ENCODE measurements at regions not wholly inside any gene's neighbourhood (a gene's known extent, or its start where the extent isn't known, plus 50 kb on each side); places are given as distances from the start of the nearest gene placed in this dataset.

- H3K9me3 ChIP-seq, result no peaks in the 10 kb centered on the region
- H3K4me1 ChIP-seq, result no peaks in the 10 kb centered on the region
- H3K36me3 ChIP-seq, result no peaks in the 10 kb centered on the region
- peak in 1 of 2 donors; percentile 30 for TF ChIP-seq CTCF (IDR thresholded peaks at IDR 0.05)
- no peak for DNase-seq (ENCODE audit: low spot score)
- H3K4me3 ChIP-seq, result no peak overlapping the region
- H3K27ac ChIP-seq, result no peak overlapping the region
- H3K27me3 ChIP-seq, result no peaks in the 10 kb centered on the region
Observed at GRCh38 chr1:220339581-220339980, 67.3 kb upstream of the RAB3GAP2 start.

GRCh38 chr1:220338759-220339158 lies 66.5 kb upstream of the RAB3GAP2 start:
- no peak for TF ChIP-seq CTCF (IDR thresholded peaks at IDR 0.05)
- H3K4me3 ChIP-seq, result no peak overlapping the region
- no peaks in the 10 kb centered on the region for H3K36me3 ChIP-seq
- H3K9me3 ChIP-seq, result no peaks in the 10 kb centered on the region
- no peaks in the 10 kb centered on the region for H3K4me1 ChIP-seq
- no peak overlapping the region for H3K27ac ChIP-seq
- DNase-seq (ENCODE audit: low spot score), result no peak
- no peaks in the 10 kb centered on the region for H3K27me3 ChIP-seq

GRCh38 chr1:220336391-220337031 lies 64.3 kb upstream of the RAB3GAP2 start:
- no peaks in the 10 kb centered on the region for H3K4me1 ChIP-seq
- TF ChIP-seq CTCF (IDR thresholded peaks at IDR 0.05), result no peak

GRCh38 chr1:220335668-220336067 lies 63.4 kb upstream of the RAB3GAP2 start:
- Histone ChIP-seq H3K4me3 (no peak overlapping the region), H3K36me3 (no peaks in the 10 kb centered on the region), H3K27ac (no peak overlapping the region), H3K9me3 (no peaks in the 10 kb centered on the region), H3K4me1 (no peaks in the 10 kb centered on the region), H3K27me3 (no peaks in the 10 kb centered on the region)
- no peak for DNase-seq (ENCODE audit: low spot score)
- TF ChIP-seq CTCF (IDR thresholded peaks at IDR 0.05), result no peak

More at GRCh38 chr1:220336391-220337031, 64.3 kb upstream of the RAB3GAP2 start:
- no peaks in the 10 kb centered on the region for H3K27me3 ChIP-seq
- H3K9me3 ChIP-seq, result no peaks in the 10 kb centered on the region
- DNase-seq (ENCODE audit: low spot score), result no peak
- no peaks in the 10 kb centered on the region for H3K36me3 ChIP-seq
- H3K27ac ChIP-seq, result no peak overlapping the region
- H3K4me3 ChIP-seq, result no peak overlapping the region

- Histone ChIP-seq H3K9me3 (no peaks in the 10 kb centered on the region), H3K27ac (no peak overlapping the region), H3K4me3 (no peak overlapping the region), H3K27me3 (no peaks in the 10 kb centered on the region), H3K4me1 (no peaks in the 10 kb centered on the region), H3K36me3 (no peaks in the 10 kb centered on the region)
- no peak for TF ChIP-seq CTCF (IDR thresholded peaks at IDR 0.05)
- no peak for DNase-seq (ENCODE audit: low spot score)
Observed at GRCh38 chr1:220331318-220331717, 59.1 kb upstream of the RAB3GAP2 start.

- Histone ChIP-seq H3K36me3 (no peaks in the 10 kb centered on the region), H3K27ac (no peak overlapping the region), H3K27me3 (no peaks in the 10 kb centered on the region), H3K4me3 (no peak overlapping the region), H3K4me1 (no peaks in the 10 kb centered on the region), H3K9me3 (no peaks in the 10 kb centered on the region)
- TF ChIP-seq CTCF (IDR thresholded peaks at IDR 0.05), result no peak
- no peak for DNase-seq (ENCODE audit: low spot score)
Observed at GRCh38 chr1:220330265-220330664, 58.0 kb upstream of the RAB3GAP2 start.
